HepG2 (cell line): ENCODE measurements at regions not wholly inside any gene's neighbourhood (a gene's known extent, or its start where the extent isn't known, plus 50 kb on each side); places are given as distances from the start of the nearest gene placed in this dataset.

Experiments
- ATAC-seq: fragments of 200-7000 bp; cut with Tn5 transposase; 3 replicates; pipeline ENCODE4 v1.9.1; 2020; ENCODE audit warnings: mild to moderate bottlenecking, moderate library complexity
- BruUV-seq: library from RNA; stranded (reverse); fragments of 400-500 nt; replicated peaks from 2 replicates; lab custom pipeline; 2021; lab: Mats Ljungman, UMichigan
- CTCF ChIA-PET: fragments of 300-600 bp; formaldehyde crosslinking; extraction: SDS; loops from one replicate; lab custom pipeline; 2021; ENCODE audit warnings: low total read pairs, inconsistent platforms, low intra/inter-chr PET ratio; lab: Yijun Ruan, JAX
- POLR2A ChIA-PET: fragments of 350-600 bp; sonication (Branson Sonifier 250); formaldehyde crosslinking; loops from one replicate; lab custom pipeline; 2020; ENCODE audit warnings: antibody characterized with exemption, inconsistent platforms; lab: Yijun Ruan, JAX
- DNase-seq: peaks from one replicate; pipeline ENCODE4 v3.0.0-alpha.2; 2015; ENCODE audit warnings: low spot score
- FAIRE-seq: peaks from 3 replicates; lab custom pipeline; 2011; peaks lifted over from hg19 to GRCh38; lab: Jason Lieb, UNC
- H2AFZ ChIP-seq: one replicate; pipeline ENCODE4 v1.6.1; 2011; ENCODE audit warnings: low read length, inconsistent platforms
- H3K27ac ChIP-seq: fragments of 300-600 bp; 3 replicates; pipeline ENCODE4 v1.8.0; 2011; ENCODE audit warnings: mixed run types, mild to moderate bottlenecking, mixed read lengths, low read length, inconsistent platforms; ENCODE audit not compliant: insufficient read depth; ENCODE audit errors: extremely low read length
- H3K27me3 ChIP-seq, 2 experiments: fragments of 200-600 bp in 1 of 2; 2 replicates in 1 of 2; 3 replicates in 1 of 2; pipeline versions ENCODE4 v1.6.0 to v1.8.0; 2011; ENCODE audit warnings: low read length in 2 of 2, mild to moderate bottlenecking in 2 of 2, moderate library complexity in 2 of 2, inconsistent platforms in 1 of 2; ENCODE audit not compliant: insufficient read depth in 2 of 2, control insufficient read depth in 1 of 2
- H3K36me3 ChIP-seq, 2 experiments: fragments of 200-600 bp in 1 of 2; replicated peaks in 1 of 2; 2 replicates in 1 of 2; 3 replicates in 1 of 2; pipeline versions ENCODE4 v1.5.1 to v1.8.0; 2011; ENCODE audit warnings: low read length in 2 of 2, inconsistent platforms in 1 of 2; ENCODE audit not compliant: insufficient read depth in 2 of 2, control insufficient read depth in 1 of 2
- H3K4me1 ChIP-seq: 2 replicates; pipeline ENCODE4 v1.5.1; 2012; ENCODE audit warnings: low read length, inconsistent platforms; ENCODE audit not compliant: insufficient read depth
- H3K4me2 ChIP-seq: 2 replicates; pipeline ENCODE4 v1.6.0; 2011; ENCODE audit warnings: low read depth, low read length, inconsistent platforms
- H3K4me3 ChIP-seq, 3 experiments: fragments of 200-600 bp in 1 of 3; sonication (generic), shearing (Covaris generic) in 1 of 3; replicated peaks in 1 of 3; 2 replicates each; pipeline ENCODE4 v1.5.1; 2011 to 2016; ENCODE audit warnings: low read length in 3 of 3, inconsistent platforms in 2 of 3, low read depth in 2 of 3, mild to moderate bottlenecking in 2 of 3, control low read depth in 1 of 3, mixed read lengths in 1 of 3; ENCODE audit not compliant: insufficient read depth in 1 of 3
- H3K79me2 ChIP-seq: one replicate; pipeline ENCODE4 v1.6.1; 2011; ENCODE audit warnings: low read length, inconsistent platforms; ENCODE audit not compliant: insufficient read depth
- H3K9ac ChIP-seq: 2 replicates; pipeline ENCODE4 v1.6.0; 2011; ENCODE audit warnings: mild to moderate bottlenecking, low read depth, low read length, inconsistent platforms; ENCODE audit not compliant: insufficient read depth
- H3K9me3 ChIP-seq: 2 replicates; pipeline ENCODE4 v1.5.1; 2012; ENCODE audit warnings: mild to moderate bottlenecking, low read length
- H4K20me1 ChIP-seq: 2 replicates; pipeline ENCODE4 v1.6.0; 2011; ENCODE audit warnings: inconsistent platforms, mild to moderate bottlenecking, low read length, moderate library complexity; ENCODE audit not compliant: insufficient read depth
- CREM ChIP-seq, 2 experiments: sonication (generic) in 1 of 2; formaldehyde crosslinking in 1 of 2; IDR thresholded peaks; 2 replicates each; pipeline versions ENCODE4 v1.4.0 to v1.6.1; 2016 to 2020; ENCODE audit warnings: antibody characterized with exemption in 1 of 2, mild to moderate bottlenecking in 1 of 2, missing genetic modification reagents in 1 of 2
- FIP1L1 ChIP-seq: fragments of 200-400 bp; formaldehyde crosslinking; IDR thresholded peaks from 2 replicates; pipeline ENCODE4 v1.6.1; 2018; ENCODE audit warnings: low read depth, mild to moderate bottlenecking, low read length, moderate library complexity, borderline replicate concordance; ENCODE audit not compliant: insufficient read depth
- KLF6 ChIP-seq: IDR thresholded peaks from 2 replicates; pipeline ENCODE4 v1.8.0; 2016; ENCODE audit warnings: missing biosample characterization, missing genetic modification reagents
- MYC ChIP-seq: sonication (generic); formaldehyde crosslinking; IDR thresholded peaks from 2 replicates; pipeline ENCODE4 v1.9.0; 2021; ENCODE audit warnings: missing genetic modification reagents, borderline replicate concordance
- TAF15 ChIP-seq: fragments of 200-400 bp; formaldehyde crosslinking; IDR thresholded peaks from one replicate; pipeline ENCODE4 v1.6.1; 2018; ENCODE audit warnings: mild to moderate bottlenecking, low read depth, low read length; ENCODE audit not compliant: poor library complexity, severe bottlenecking
- ZBTB40 ChIP-seq, 2 experiments: fragments of 450-650 bp in 1 of 2; sonication (generic) in 1 of 2; formaldehyde crosslinking in 1 of 2; IDR thresholded peaks; 2 replicates each; pipeline versions ENCODE4 v1.6.1 to v1.8.0; 2016 to 2022; ENCODE audit warnings: antibody characterized with exemption in 1 of 2, mild to moderate bottlenecking in 1 of 2, missing genetic modification reagents in 1 of 2
- ZNF280B ChIP-seq: sonication (generic); formaldehyde crosslinking; IDR thresholded peaks from 2 replicates; pipeline ENCODE4 v1.5.0; 2020; ENCODE audit warnings: missing genetic modification reagents, mild to moderate bottlenecking, borderline replicate concordance
- ZNF552 ChIP-seq: sonication (generic); formaldehyde crosslinking; IDR thresholded peaks from 2 replicates; pipeline ENCODE4 v1.9.0; 2022; ENCODE audit warnings: missing genetic modification reagents, mild to moderate bottlenecking, borderline replicate concordance
- ZNF652 ChIP-seq: IDR thresholded peaks from 2 replicates; pipeline ENCODE4 v1.6.1; 2016; ENCODE audit warnings: low read depth, borderline replicate concordance
- ZSCAN12 ChIP-seq: sonication (generic); formaldehyde crosslinking; IDR thresholded peaks from 2 replicates; pipeline ENCODE4 v1.9.0; 2021; ENCODE audit warnings: mild to moderate bottlenecking, missing genetic modification reagents
- WGBS: methylation state at CpG from one replicate; pipeline ENCODE4 v1.1.6; 2017; ENCODE audit warnings: low lambda C conversion rate; 5-methylcytosine and 5-hydroxymethylcytosine counted together
- in situ Hi-C: cut with HindIII; loops from 2 replicates; pipeline ENCODE4 v1.10.0; 2017; ENCODE audit warnings: low pct_unique_long_range_greater_than_20kb; ENCODE audit not compliant: extremely low pct_ligation_motif_present
- intact Hi-C: fragments of 100-400 bp; cut with micrococcal nuclease; formaldehyde crosslinking; loops from one replicate; pipeline ENCODE4 v1.10.0; 2022; ENCODE audit not compliant: unreplicated experiment

GRCh38 chr1:119209596-119210295 is 69.3 kb upstream of the WARS2 start (continued):
- no peak for TF ChIP-seq ZSCAN12 (CRISPR knock-in tag)
- TF ChIP-seq, all 625 proteins: peak for 0

- Histone ChIP-seq H3K9ac (no peak overlapping the region), H4K20me1 (no peaks in the 10 kb centered on the region), H3K4me2 (no peak overlapping the region), H3K9me3 (no peaks in the 10 kb centered on the region), H3K27me3 (no peaks in the 10 kb centered on the region), H3K4me1 (no peaks in the 10 kb centered on the region), H3K36me3 (no peaks in the 10 kb centered on the region), H3K4me3 (no peak overlapping the region), H3K27ac (no peak overlapping the region), H2AFZ (no peak overlapping the region), H3K79me2 (no peaks in the 10 kb centered on the region)
- ATAC-seq, result no peak
- DNase-seq, result no peak
- in situ Hi-C loops (no loop called here), intact Hi-C loops (no loop called here)
- POLR2A ChIA-PET, result no interaction called here
- 100% methylated on average over 1 of the region's 1 CpG for WGBS
- FAIRE-seq, result no peak
- CTCF ChIA-PET, result no interaction called here
- no TSS peak for BruUV-seq
- TF ChIP-seq FIP1L1, result no peak
- no peak for TF ChIP-seq KLF6 (CRISPR knock-in tag)
- no peak for TF ChIP-seq ZNF280B (CRISPR knock-in tag)
- TF ChIP-seq ZNF552 (CRISPR knock-in tag), result no peak
- TF ChIP-seq ZBTB40 (IDR thresholded peaks at IDR 0.05), result no peak
- TF ChIP-seq ZBTB40 (CRISPR knock-in tag; IDR thresholded peaks at IDR 0.05), result no peak
- TF ChIP-seq MYC, result no peak
- TF ChIP-seq ZNF652 (CRISPR knock-in tag), result no peak
- TF ChIP-seq CREM (IDR thresholded peaks at IDR 0.05), result no peak
- no peak for TF ChIP-seq CREM (CRISPR knock-in tag; IDR thresholded peaks at IDR 0.05)
- TF ChIP-seq TAF15, result no peak
These were observed 69.8 kb upstream of the WARS2 start for GRCh38 chr1:119210296-119210649.
